Osteocyte (in vitro differentiated cells): ENCODE measurements at regions not wholly inside any gene's neighbourhood (a gene's known extent, or its start where the extent isn't known, plus 50 kb on each side); places are given as distances from the start of the nearest gene placed in this dataset.
A peak's percentile ranks its signal among the peaks of the same experiment; 100 is the strongest.

Source experiments
- DNase-seq: peaks from one replicate; pipeline ENCODE4 v3.0.0; 2021; ENCODE audit warnings: mixed read lengths; ENCODE audit not compliant: unreplicated experiment; ENCODE audit errors: extremely low spot score
- H3K27ac Mint-ChIP-seq: one replicate; pipeline ENCODE4 v1.8.0; 2021; ENCODE audit warnings: mild to moderate bottlenecking, mixed read lengths; ENCODE audit not compliant: unreplicated experiment
- H3K27me3 Mint-ChIP-seq: one replicate; pipeline ENCODE4 v1.8.0; 2021; ENCODE audit warnings: mixed read lengths; ENCODE audit not compliant: unreplicated experiment
- H3K36me3 Mint-ChIP-seq: one replicate; pipeline ENCODE4 v1.8.0; 2021; ENCODE audit warnings: mixed read lengths; ENCODE audit not compliant: unreplicated experiment
- H3K4me1 Mint-ChIP-seq: one replicate; pipeline ENCODE4 v1.8.0; 2021; ENCODE audit warnings: mixed read lengths; ENCODE audit not compliant: unreplicated experiment
- H3K4me3 Mint-ChIP-seq: one replicate; pipeline ENCODE4 v1.8.0; 2021; ENCODE audit warnings: mild to moderate bottlenecking, moderate library complexity, mixed read lengths; ENCODE audit not compliant: unreplicated experiment
- H3K9me3 Mint-ChIP-seq: one replicate; pipeline ENCODE4 v1.8.0; 2021; ENCODE audit warnings: mixed read lengths; ENCODE audit not compliant: unreplicated experiment
- CTCF ChIP-seq: fragments of 200-600 bp; sonication (generic); IDR thresholded peaks from 2 replicates; pipeline ENCODE4 v1.5.0; 2021; ENCODE audit warnings: antibody characterized with exemption, mild to moderate bottlenecking, moderate library complexity

GRCh38 chr1:187809549-187809948 lies 980.8 kb downstream of the PLA2G4A start:
- no peak overlapping the region for H3K27ac Mint-ChIP-seq
- H3K9me3 Mint-ChIP-seq, result peaks cover 7% of the 10 kb centered on the region
- no peak overlapping the region for H3K4me3 Mint-ChIP-seq
- no peak for DNase-seq
- TF ChIP-seq CTCF, result no peak
- H3K36me3 Mint-ChIP-seq, result no peaks in the 10 kb centered on the region
- H3K4me1 Mint-ChIP-seq, result no peaks in the 10 kb centered on the region
- no peaks in the 10 kb centered on the region for H3K27me3 Mint-ChIP-seq

GRCh38 chr1:187816646-187817045 lies 987.9 kb downstream of the PLA2G4A start:
- no peak overlapping the region for H3K4me3 Mint-ChIP-seq
- peaks cover 2% of the 10 kb centered on the region for H3K36me3 Mint-ChIP-seq
- H3K27me3 Mint-ChIP-seq, result no peaks in the 10 kb centered on the region
- no peak for TF ChIP-seq CTCF
- peaks cover 24% of the 10 kb centered on the region for H3K9me3 Mint-ChIP-seq
- H3K4me1 Mint-ChIP-seq, result peaks cover 13% of the 10 kb centered on the region
- no peak for DNase-seq
- H3K27ac Mint-ChIP-seq, result no peak overlapping the region

- no peak for TF ChIP-seq CTCF
- peaks cover 5% of the 10 kb centered on the region for H3K36me3 Mint-ChIP-seq
- peaks cover 13% of the 10 kb centered on the region for H3K4me1 Mint-ChIP-seq
- no peak for DNase-seq
- no peak overlapping the region for H3K27ac Mint-ChIP-seq
- no peak overlapping the region for H3K4me3 Mint-ChIP-seq
- H3K9me3 Mint-ChIP-seq, result peaks cover 32% of the 10 kb centered on the region
- H3K27me3 Mint-ChIP-seq, result no peaks in the 10 kb centered on the region
Measured at GRCh38 chr1:187817782-187818181, 989.0 kb downstream of the PLA2G4A start.

- Mint-ChIP-seq H3K27me3 (no peaks in the 10 kb centered on the region), H3K4me3 (no peak overlapping the region), H3K9me3 (peaks cover 35% of the 10 kb centered on the region), H3K36me3 (peaks cover 5% of the 10 kb centered on the region), H3K4me1 (peaks cover 13% of the 10 kb centered on the region), H3K27ac (peak overlapping the region; percentile 14)
- TF ChIP-seq CTCF, result no peak
- no peak for DNase-seq
Measured at GRCh38 chr1:187819086-187819485, 990.3 kb downstream of the PLA2G4A start.

- Mint-ChIP-seq H3K4me3 (no peak overlapping the region), H3K27ac (no peak overlapping the region), H3K4me1 (no peaks in the 10 kb centered on the region), H3K9me3 (peaks cover 6% of the 10 kb centered on the region), H3K27me3 (no peaks in the 10 kb centered on the region), H3K36me3 (no peaks in the 10 kb centered on the region)
- no peak for DNase-seq
- no peak for TF ChIP-seq CTCF
Measured at GRCh38 chr1:187836557-187836956, 1007.8 kb downstream of the PLA2G4A start.
